Neural crest cell (in vitro differentiated cells): ENCODE measurements at regions not wholly inside any gene's neighbourhood (a gene's known extent, or its start where the extent isn't known, plus 50 kb on each side); places are given as distances from the start of the nearest gene placed in this dataset.

Source experiments
- DNase-seq: peaks from one replicate; pipeline ENCODE4 v3.0.0; 2021; ENCODE audit warnings: low read depth, mixed read lengths, low spot score
- H3K27ac Mint-ChIP-seq: one replicate; pipeline ENCODE4 v1.8.0; 2021; ENCODE audit warnings: mild to moderate bottlenecking, mixed read lengths; ENCODE audit not compliant: unreplicated experiment
- H3K27me3 Mint-ChIP-seq: 2 replicates; pipeline ENCODE4 v1.8.0; 2021; ENCODE audit warnings: low read depth, mild to moderate bottlenecking, mixed read lengths
- H3K36me3 Mint-ChIP-seq: 2 replicates; pipeline ENCODE4 v1.8.0; 2021; ENCODE audit warnings: low read depth, mild to moderate bottlenecking, mixed read lengths
- H3K4me1 Mint-ChIP-seq: 2 replicates; pipeline ENCODE4 v1.8.0; 2021; ENCODE audit warnings: mixed read lengths
- H3K4me3 Mint-ChIP-seq: one replicate; pipeline ENCODE4 v1.8.0; 2021; ENCODE audit warnings: mild to moderate bottlenecking, mixed read lengths
- H3K9me3 Mint-ChIP-seq: 2 replicates; pipeline ENCODE4 v1.8.0; 2021; ENCODE audit warnings: mixed read lengths
- TF ChIP-seq, protein P1 (sequence below): fragments of 200-600 bp; sonication (generic); conservative IDR thresholded peaks from 2 replicates; pipeline ENCODE4 v1.5.0; 2021; ENCODE audit warnings: antibody characterized with exemption, mild to moderate bottlenecking

DNA sequence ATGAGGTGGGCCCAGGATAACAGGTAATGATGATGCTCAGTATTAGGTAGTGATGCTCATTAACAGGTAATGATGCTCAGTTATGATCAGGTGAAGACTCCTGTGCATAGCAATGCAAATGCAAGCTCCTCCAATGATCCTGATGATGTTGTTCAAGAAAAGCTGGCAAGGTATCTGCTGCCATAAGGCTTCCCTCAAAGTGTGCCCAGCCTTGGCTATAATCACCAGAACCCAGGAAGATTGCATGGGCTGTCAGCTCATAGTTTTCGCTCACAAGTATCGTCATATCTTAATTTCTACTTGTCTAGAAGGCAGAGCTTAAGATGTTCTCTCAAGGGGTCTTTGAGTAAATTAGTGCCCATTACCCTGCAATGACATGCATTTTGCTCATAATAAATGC is 366.2 kb upstream of the CLNK start:
- peaks cover 7% of the 10 kb centered on the region for H3K9me3 Mint-ChIP-seq
- no peak overlapping the region for H3K27ac Mint-ChIP-seq
- no peaks in the 10 kb centered on the region for H3K27me3 Mint-ChIP-seq
- peaks cover 3% of the 10 kb centered on the region for H3K36me3 Mint-ChIP-seq
- no peak overlapping the region for H3K4me3 Mint-ChIP-seq
- no peak for DNase-seq
- TF ChIP-seq, protein P1, sequence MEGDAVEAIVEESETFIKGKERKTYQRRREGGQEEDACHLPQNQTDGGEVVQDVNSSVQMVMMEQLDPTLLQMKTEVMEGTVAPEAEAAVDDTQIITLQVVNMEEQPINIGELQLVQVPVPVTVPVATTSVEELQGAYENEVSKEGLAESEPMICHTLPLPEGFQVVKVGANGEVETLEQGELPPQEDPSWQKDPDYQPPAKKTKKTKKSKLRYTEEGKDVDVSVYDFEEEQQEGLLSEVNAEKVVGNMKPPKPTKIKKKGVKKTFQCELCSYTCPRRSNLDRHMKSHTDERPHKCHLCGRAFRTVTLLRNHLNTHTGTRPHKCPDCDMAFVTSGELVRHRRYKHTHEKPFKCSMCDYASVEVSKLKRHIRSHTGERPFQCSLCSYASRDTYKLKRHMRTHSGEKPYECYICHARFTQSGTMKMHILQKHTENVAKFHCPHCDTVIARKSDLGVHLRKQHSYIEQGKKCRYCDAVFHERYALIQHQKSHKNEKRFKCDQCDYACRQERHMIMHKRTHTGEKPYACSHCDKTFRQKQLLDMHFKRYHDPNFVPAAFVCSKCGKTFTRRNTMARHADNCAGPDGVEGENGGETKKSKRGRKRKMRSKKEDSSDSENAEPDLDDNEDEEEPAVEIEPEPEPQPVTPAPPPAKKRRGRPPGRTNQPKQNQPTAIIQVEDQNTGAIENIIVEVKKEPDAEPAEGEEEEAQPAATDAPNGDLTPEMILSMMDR = no peak
- no peaks in the 10 kb centered on the region for H3K4me1 Mint-ChIP-seq

GRCh38 chr4:11049001-11049400 is 364.4 kb upstream of the CLNK start:
- no peak overlapping the region for H3K27ac Mint-ChIP-seq
- peaks cover 15% of the 10 kb centered on the region for H3K9me3 Mint-ChIP-seq
- H3K36me3 Mint-ChIP-seq = peaks cover 3% of the 10 kb centered on the region
- no peaks in the 10 kb centered on the region for H3K4me1 Mint-ChIP-seq
- no peak overlapping the region for H3K4me3 Mint-ChIP-seq
- TF ChIP-seq, protein P1 = no peak
- H3K27me3 Mint-ChIP-seq = no peaks in the 10 kb centered on the region
- DNase-seq = no peak

GRCh38 chr4:11042760-11043159 is 358.2 kb upstream of the CLNK start:
- no peak overlapping the region for H3K4me3 Mint-ChIP-seq
- no peak overlapping the region for H3K27ac Mint-ChIP-seq
- H3K36me3 Mint-ChIP-seq = peaks cover 3% of the 10 kb centered on the region
- TF ChIP-seq, protein P1 = no peak
- peaks cover 17% of the 10 kb centered on the region for H3K9me3 Mint-ChIP-seq
- H3K27me3 Mint-ChIP-seq = no peaks in the 10 kb centered on the region
- DNase-seq = no peak
- H3K4me1 Mint-ChIP-seq = no peaks in the 10 kb centered on the region

DNA sequence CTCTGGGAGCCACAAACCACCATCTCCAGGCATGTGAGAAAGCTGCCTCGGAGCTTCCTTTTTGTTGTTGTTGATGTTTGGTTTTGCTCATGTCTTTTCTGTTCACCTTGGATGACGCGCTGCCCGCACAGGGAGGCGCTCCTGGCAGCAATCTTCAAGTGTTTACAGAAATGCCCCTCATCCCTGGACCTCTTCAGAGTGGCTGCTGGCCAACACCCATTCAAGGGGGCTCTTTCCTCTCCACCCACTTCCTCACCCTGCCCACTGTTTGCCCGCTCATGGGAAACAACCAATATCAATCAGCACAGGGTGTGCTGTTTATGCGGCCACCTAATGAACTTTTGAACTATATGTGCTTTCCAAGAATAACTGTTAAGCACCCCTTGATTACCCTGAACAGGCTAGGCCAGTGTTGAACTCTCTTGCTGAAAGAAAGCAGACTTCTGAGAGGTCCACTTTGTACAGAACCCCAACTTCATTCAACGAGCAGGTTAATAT is 355.1 kb upstream of the CLNK start:
- Mint-ChIP-seq H3K27ac (no peak overlapping the region), H3K4me1 (peaks cover 7% of the 10 kb centered on the region), H3K36me3 (no peaks in the 10 kb centered on the region), H3K4me3 (no peak overlapping the region), H3K9me3 (peaks cover 6% of the 10 kb centered on the region), H3K27me3 (no peaks in the 10 kb centered on the region)
- no peak for DNase-seq
- TF ChIP-seq, protein P1 = no peak

DNA sequence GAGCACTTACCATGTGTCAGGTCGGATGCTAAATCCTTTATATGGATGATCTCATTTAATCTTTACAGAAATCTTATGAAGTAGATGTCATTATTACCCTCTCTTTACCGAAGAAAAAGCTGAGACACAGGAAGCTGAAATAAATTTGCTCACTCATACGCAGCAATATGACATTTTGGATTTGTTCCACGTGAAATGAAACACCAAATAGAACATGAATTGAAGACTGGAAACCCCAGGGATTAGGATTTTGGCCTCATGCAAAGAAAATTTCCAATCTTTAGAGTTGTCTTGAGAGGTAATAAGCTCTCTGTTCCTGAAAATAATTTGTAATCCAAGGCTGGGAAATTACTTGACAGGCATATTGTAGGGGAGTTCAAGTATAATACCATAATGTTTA is 354.4 kb upstream of the CLNK start:
- no peak for DNase-seq
- no peaks in the 10 kb centered on the region for H3K27me3 Mint-ChIP-seq
- H3K4me3 Mint-ChIP-seq = no peak overlapping the region
- H3K27ac Mint-ChIP-seq = no peak overlapping the region
- H3K9me3 Mint-ChIP-seq = peaks cover 1% of the 10 kb centered on the region
- peaks cover 7% of the 10 kb centered on the region for H3K4me1 Mint-ChIP-seq
- H3K36me3 Mint-ChIP-seq = no peaks in the 10 kb centered on the region
- TF ChIP-seq, protein P1 = no peak

- Mint-ChIP-seq H3K36me3 (no peaks in the 10 kb centered on the region), H3K9me3 (no peaks in the 10 kb centered on the region), H3K27me3 (no peaks in the 10 kb centered on the region), H3K27ac (no peak overlapping the region), H3K4me1 (peaks cover 7% of the 10 kb centered on the region), H3K4me3 (no peak overlapping the region)
- TF ChIP-seq, protein P1 = no peak
- no peak for DNase-seq
Observed at GRCh38 chr4:11037637-11038036, 353.1 kb upstream of the CLNK start.
